C4-2B (cell line): ENCODE measurements at regions not wholly inside any gene's neighbourhood (a gene's known extent, or its start where the extent isn't known, plus 50 kb on each side); places are given as distances from the start of the nearest gene placed in this dataset.

Experiments
- CTCF ChIP-seq: fragments of 450-650 bp; conservative IDR thresholded peaks from 2 replicates; pipeline ENCODE4 v1.5.1; 2017; ENCODE audit warnings: mild to moderate bottlenecking
- ZFX ChIP-seq: fragments of 450-650 bp; IDR thresholded peaks from 2 replicates; pipeline ENCODE4 v1.6.1; 2017

- TF ChIP-seq CTCF (no peak), ZFX (no peak)
These were observed 312.0 kb downstream of the KCNC2 start for GRCh38 chr12:74897425-74898211.
